IPS DF 6.9 (cell line): ENCODE measurements at regions not wholly inside any gene's neighbourhood (a gene's known extent, or its start where the extent isn't known, plus 50 kb on each side); places are given as distances from the start of the nearest gene placed in this dataset.

Source experiments
- DNase-seq: peaks from one replicate; pipeline ENCODE4 v3.0.0-alpha.2; 2013; ENCODE audit warnings: low read depth, low spot score
- H3K27ac ChIP-seq: one replicate; pipeline ENCODE4 v1.5.1; 2013; ENCODE audit warnings: low read length, control low read depth
- H3K27me3 ChIP-seq: 2 replicates; pipeline ENCODE4 v1.6.1; 2013; ENCODE audit warnings: mild to moderate bottlenecking, low read length; ENCODE audit not compliant: control insufficient read depth, insufficient read depth
- H3K36me3 ChIP-seq: 2 replicates; pipeline ENCODE4 v1.6.1; 2013; ENCODE audit warnings: low read length; ENCODE audit not compliant: control insufficient read depth, insufficient read depth
- H3K4me1 ChIP-seq: 2 replicates; pipeline ENCODE4 v1.6.1; 2013; ENCODE audit warnings: low read length; ENCODE audit not compliant: control insufficient read depth, insufficient read depth
- H3K4me3 ChIP-seq: 2 replicates; pipeline ENCODE4 v1.5.1; 2013; ENCODE audit warnings: mild to moderate bottlenecking, low read length
- H3K9me3 ChIP-seq: 2 replicates; pipeline ENCODE4 v1.6.1; 2013; ENCODE audit warnings: low read length, inconsistent platforms; ENCODE audit not compliant: control insufficient read depth, insufficient read depth
- WGBS: extraction: QIAGEN DNeasy Blood & Tissue Kit; methylation state at CpG from one replicate; pipeline ENCODE4 v1.1.7; 2013; ENCODE audit warnings: mixed read lengths, missing lambda C conversion rate; ENCODE audit not compliant: insufficient read length, insufficient coverage; 5-methylcytosine and 5-hydroxymethylcytosine counted together

DNA sequence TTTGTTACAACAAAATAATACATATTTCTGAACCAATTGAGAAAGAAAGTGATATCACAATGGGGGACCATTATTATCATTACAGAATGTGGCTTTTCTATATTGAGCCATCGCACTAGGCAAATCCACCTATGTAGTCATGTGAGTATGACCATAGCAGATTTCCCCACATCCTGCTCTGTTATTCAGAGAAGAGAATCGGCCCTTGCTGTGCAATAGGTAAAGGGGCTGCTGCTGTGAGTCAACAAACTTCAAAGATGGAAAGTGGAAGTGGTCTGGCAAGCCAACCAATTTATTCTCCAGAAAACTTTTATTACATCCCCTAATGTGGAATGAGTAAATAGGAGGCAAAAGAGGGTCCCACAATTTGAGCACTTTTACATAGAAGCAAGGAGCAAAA, 573.4 kb downstream of the ETV1 start:
- DNase-seq, result no peak
- H3K27me3 ChIP-seq, result no peaks in the 10 kb centered on the region
- WGBS, result no CpG with 5 or more reads among the region's 2 CpGs
- no peaks in the 10 kb centered on the region for H3K4me1 ChIP-seq
- no peaks in the 10 kb centered on the region for H3K36me3 ChIP-seq
- H3K27ac ChIP-seq, result no peak overlapping the region
- H3K9me3 ChIP-seq, result no peaks in the 10 kb centered on the region
- no peak overlapping the region for H3K4me3 ChIP-seq

DNA sequence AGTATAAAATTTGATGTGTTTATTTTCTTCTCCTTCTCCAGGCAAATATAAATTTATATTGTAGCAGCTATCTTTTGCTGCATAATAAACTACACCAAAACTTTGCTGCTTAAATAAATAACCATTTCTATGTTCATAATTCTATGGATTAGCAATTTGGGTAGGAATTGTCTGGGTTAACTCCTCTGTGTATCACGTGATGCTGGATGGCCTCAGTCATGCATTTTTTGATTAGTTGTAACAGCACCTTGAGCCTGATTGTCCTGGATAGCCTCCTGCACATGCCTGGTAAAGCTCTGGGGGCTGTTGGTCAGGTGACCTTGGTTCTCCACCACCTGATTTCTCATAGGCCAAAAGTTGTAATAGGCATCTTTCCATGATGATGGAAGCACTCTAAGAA, 572.9 kb downstream of the ETV1 start:
- no peak overlapping the region for H3K27ac ChIP-seq
- no peak for DNase-seq
- no peak overlapping the region for H3K4me3 ChIP-seq
- H3K27me3 ChIP-seq, result no peaks in the 10 kb centered on the region
- no peaks in the 10 kb centered on the region for H3K4me1 ChIP-seq
- no CpG with 5 or more reads among the region's 1 CpG for WGBS
- H3K36me3 ChIP-seq, result no peaks in the 10 kb centered on the region
- H3K9me3 ChIP-seq, result no peaks in the 10 kb centered on the region

DNA sequence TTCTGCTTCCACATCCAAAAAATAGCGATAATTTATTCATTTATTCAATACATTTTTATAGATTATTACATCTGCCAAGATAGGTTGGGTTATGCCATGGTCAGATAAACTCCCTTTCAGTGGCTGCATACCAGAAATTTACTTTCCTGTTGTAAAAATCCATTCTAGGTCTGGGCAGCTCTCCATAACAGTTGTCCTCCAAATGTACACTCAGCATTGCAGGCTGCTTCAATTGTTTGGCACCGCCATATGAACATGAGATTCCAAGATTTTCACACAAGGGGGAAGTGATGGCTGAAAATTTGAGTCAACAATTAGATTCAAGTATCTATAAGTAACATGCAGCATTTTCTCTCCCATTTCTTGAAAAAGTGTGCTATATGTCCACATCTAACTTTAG, 568.7 kb downstream of the ETV1 start:
- H3K4me1 ChIP-seq, result no peaks in the 10 kb centered on the region
- 100% methylated on average over 1 of the region's 2 CpGs for WGBS
- no peak overlapping the region for H3K4me3 ChIP-seq

DNA sequence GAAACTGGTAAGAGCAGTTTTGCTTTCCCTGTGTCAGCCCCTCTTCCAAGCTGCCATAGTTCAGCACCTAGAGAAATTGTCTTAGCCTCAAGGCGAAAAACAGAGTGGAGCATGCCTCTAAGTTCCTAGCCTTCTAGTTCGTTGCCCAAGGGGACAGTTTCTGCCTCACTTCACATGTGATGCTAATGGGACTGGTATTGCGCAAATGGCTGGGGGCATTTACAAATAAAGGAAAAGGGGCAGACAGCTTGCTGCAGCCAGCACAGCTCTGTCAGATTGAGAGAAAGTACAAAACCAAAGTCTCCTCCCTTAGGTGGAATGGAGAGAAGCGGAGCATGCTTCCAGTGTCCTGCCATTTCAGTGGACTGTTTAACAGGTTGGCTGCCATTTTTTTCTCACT, 567.7 kb downstream of the ETV1 start:
- DNase-seq, result no peak
- WGBS, result no CpG with 5 or more reads among the region's 4 CpGs
- Histone ChIP-seq H3K4me3 (no peak overlapping the region), H3K4me1 (no peaks in the 10 kb centered on the region), H3K27me3 (no peaks in the 10 kb centered on the region), H3K9me3 (no peaks in the 10 kb centered on the region), H3K36me3 (no peaks in the 10 kb centered on the region), H3K27ac (no peak overlapping the region)

More for the DNA sequence above, 568.7 kb downstream of the ETV1 start:
- H3K27me3 ChIP-seq, result no peaks in the 10 kb centered on the region
- DNase-seq, result no peak
- H3K9me3 ChIP-seq, result no peaks in the 10 kb centered on the region
- H3K36me3 ChIP-seq, result no peaks in the 10 kb centered on the region
- no peak overlapping the region for H3K27ac ChIP-seq

DNA sequence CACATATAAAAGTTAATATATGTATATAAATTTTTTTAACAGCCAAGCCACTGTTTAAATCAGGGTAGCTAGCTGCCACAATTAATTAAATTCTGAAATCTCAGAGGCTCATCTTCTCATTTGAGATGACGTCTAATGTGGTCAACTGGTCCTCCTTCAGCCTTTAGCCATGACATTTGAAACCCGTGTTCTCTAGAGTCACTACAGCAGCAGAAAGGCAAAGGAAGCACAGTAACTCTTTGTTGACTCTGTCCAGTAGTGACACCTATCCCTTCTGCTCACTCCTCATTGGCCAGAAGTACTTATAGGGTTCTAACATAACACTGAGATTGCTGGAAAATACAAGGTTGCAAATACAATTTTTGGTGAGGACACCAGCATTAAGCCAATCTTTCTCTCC, 555.5 kb downstream of the ETV1 start:
- H3K4me1 ChIP-seq, result no peaks in the 10 kb centered on the region
- no peaks in the 10 kb centered on the region for H3K9me3 ChIP-seq
- H3K27ac ChIP-seq, result no peak overlapping the region
- H3K36me3 ChIP-seq, result no peaks in the 10 kb centered on the region
- no CpG with 5 or more reads among the region's 2 CpGs for WGBS
- no peak overlapping the region for H3K4me3 ChIP-seq
- no peak for DNase-seq
- H3K27me3 ChIP-seq, result no peaks in the 10 kb centered on the region

DNA sequence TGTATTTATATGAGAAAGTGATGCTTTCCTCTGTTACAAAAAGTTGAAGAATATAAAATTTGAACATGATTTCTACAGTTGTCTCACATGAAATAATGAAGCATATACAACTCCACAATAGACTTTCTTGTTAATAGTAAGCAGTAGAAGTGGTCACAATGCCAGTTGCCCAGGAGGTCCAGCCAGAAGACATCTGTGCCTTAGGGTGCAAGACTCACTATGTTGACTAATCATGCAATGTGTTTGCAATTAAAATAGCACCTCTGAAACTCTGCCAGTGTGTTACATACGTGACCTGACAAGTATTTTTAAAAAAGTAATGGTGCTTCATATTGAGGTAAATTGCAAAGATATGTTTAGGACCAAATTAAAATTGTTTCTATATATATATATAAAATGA, 547.2 kb downstream of the ETV1 start:
- no CpG with 5 or more reads among the region's 1 CpG for WGBS
- no peak overlapping the region for H3K27ac ChIP-seq
- H3K36me3 ChIP-seq, result no peaks in the 10 kb centered on the region
- H3K4me3 ChIP-seq, result no peak overlapping the region
- no peaks in the 10 kb centered on the region for H3K27me3 ChIP-seq
- no peaks in the 10 kb centered on the region for H3K9me3 ChIP-seq
- no peaks in the 10 kb centered on the region for H3K4me1 ChIP-seq
- DNase-seq, result no peak

DNA sequence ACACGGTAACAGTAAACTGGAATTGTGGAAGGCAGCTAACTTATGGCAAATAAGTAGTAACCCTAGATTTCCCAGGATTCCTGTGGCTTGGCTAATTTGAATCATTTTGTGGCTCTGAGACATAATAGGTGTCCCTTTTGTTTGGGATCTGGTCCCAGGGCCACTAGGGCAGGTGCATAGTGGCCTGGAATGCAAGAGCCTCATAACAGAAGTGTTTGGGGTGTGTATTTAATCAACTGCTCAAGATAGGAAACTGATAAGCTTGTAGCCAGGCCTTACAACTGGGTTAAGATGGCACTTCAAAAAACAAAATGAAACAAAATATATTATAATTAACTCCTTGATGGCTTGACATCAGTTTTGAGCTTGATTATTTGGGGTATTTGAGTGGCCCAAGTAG, 541.8 kb downstream of the ETV1 start:
- no peaks in the 10 kb centered on the region for H3K36me3 ChIP-seq
- H3K27ac ChIP-seq, result no peak overlapping the region
- no peaks in the 10 kb centered on the region for H3K27me3 ChIP-seq
- no peaks in the 10 kb centered on the region for H3K9me3 ChIP-seq
- no CpG with 5 or more reads among the region's 1 CpG for WGBS
- DNase-seq, result no peak
- H3K4me3 ChIP-seq, result no peak overlapping the region
- H3K4me1 ChIP-seq, result no peaks in the 10 kb centered on the region

DNA sequence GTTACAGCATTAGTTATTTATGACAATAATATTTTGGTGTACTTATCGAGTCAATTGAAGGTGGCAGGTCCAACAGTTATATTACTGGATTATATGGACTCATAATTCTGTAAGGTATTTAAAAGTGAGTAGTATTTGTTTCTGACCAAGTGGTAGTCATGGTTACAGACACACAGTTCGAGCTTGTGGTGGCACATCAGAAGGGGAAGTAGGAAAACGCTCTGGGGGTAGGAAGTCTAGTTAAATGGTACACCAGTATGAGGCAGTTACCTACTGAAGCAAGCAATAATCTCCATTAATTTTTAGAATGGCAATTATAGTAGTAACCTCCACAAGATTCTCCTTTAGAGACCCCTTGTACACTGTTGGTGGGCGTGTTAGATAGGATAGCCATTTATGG, 541.2 kb downstream of the ETV1 start:
- no peaks in the 10 kb centered on the region for H3K9me3 ChIP-seq
- H3K36me3 ChIP-seq, result no peaks in the 10 kb centered on the region
- no peak overlapping the region for H3K4me3 ChIP-seq
- WGBS, result no CpG with 5 or more reads among the region's 4 CpGs
- no peak for DNase-seq
- no peaks in the 10 kb centered on the region for H3K4me1 ChIP-seq
- H3K27me3 ChIP-seq, result no peaks in the 10 kb centered on the region
- H3K27ac ChIP-seq, result no peak overlapping the region

DNA sequence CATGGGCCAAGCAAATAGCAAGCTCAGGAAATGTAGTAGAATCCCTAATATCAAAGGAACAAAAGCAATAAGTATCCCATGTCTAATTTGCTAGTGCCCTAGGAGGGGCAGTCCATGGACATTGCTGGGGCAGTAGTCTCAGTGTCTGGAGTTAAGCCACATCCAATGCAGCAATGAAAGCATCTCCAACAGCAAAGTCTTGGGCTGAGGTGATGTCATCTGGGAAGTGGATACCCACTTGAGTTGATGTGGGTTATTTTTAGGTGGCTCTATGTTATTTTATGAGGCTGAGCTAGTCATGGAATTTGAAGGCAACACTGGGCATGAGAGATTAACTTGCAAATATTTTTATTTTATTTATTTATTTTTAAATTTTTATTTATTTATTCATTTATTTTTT, 540.0 kb downstream of the ETV1 start:
- Histone ChIP-seq H3K27ac (no peak overlapping the region), H3K36me3 (no peaks in the 10 kb centered on the region), H3K9me3 (no peaks in the 10 kb centered on the region), H3K4me1 (no peaks in the 10 kb centered on the region), H3K4me3 (no peak overlapping the region), H3K27me3 (no peaks in the 10 kb centered on the region)
- DNase-seq, result no peak

DNA sequence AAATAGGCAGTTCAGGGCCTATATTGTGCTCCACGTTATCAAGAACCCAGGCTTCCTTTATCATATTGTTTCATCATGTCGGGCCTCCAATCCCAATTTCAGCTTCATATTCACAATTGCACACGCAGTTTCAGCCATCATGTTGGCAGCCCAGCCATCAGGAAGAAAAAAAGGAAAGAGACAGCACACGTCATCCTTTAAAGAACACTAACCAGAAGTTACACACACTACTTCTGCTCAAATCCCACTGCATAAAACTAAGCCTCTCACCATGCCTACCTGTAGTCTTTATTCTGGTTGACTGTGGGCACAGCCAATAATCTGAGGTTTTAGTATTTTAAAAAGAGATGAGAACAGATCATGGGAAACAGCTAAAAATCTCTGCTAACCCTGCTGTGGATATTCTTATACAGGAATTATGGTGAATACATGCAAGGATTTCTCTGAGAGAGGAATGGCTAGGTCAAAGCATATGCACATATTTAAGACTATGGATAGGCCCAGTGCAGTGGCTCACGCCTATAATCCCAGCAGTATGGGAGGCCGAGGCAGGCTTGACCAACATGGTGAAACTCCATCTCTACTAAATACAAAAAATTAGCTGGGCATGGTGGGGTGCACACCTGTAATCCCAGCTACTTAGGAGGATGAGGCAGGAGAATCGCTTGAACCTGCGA, 534.4 kb downstream of the ETV1 start:
- no peak for DNase-seq
- no peak overlapping the region for H3K4me3 ChIP-seq
- no peak overlapping the region for H3K27ac ChIP-seq
- no CpG with 5 or more reads among the region's 8 CpGs for WGBS
- H3K36me3 ChIP-seq, result no peaks in the 10 kb centered on the region
- H3K9me3 ChIP-seq, result no peaks in the 10 kb centered on the region
- H3K4me1 ChIP-seq, result no peaks in the 10 kb centered on the region
- no peaks in the 10 kb centered on the region for H3K27me3 ChIP-seq

DNA sequence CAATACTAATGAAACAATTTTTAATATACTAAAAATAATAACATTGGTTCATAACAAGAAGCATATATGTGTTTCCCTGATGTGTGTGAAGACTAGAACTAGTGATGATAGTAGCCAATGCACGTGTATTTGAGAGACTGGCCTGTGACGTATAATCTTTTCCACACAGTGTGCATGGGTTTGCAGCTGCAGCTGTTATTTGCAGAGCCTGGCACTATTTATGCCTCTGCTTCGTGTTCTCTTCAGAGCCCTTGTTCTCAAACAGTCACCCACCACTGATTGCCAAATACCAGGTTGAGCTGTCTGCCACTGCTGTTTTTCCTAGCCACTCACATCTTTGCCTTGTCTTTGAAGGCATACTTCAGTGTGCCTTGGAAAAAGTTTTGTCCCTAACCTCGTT, 531.7 kb downstream of the ETV1 start:
- DNase-seq, result no peak
- H3K9me3 ChIP-seq, result no peaks in the 10 kb centered on the region
- WGBS, result no CpG with 5 or more reads among the region's 4 CpGs
- H3K27ac ChIP-seq, result no peak overlapping the region
- no peak overlapping the region for H3K4me3 ChIP-seq
- no peaks in the 10 kb centered on the region for H3K4me1 ChIP-seq
- H3K27me3 ChIP-seq, result no peaks in the 10 kb centered on the region
- no peaks in the 10 kb centered on the region for H3K36me3 ChIP-seq
